Activated B cell treated with CpG ODN at 0.5 μM for 24 hours (primary cell): ENCODE measurements at regions not wholly inside any gene's neighbourhood (a gene's known extent, or its start where the extent isn't known, plus 50 kb on each side); places are given as distances from the start of the nearest gene placed in this dataset.

Experiments
- ATAC-seq: fragments of 200-7000 bp; cut with Tn5 transposase; one replicate; pipeline ENCODE4 v1.10.0; 2021; ENCODE audit warnings: low read depth, mild to moderate bottlenecking, moderate library complexity
- CTCF ChIA-PET: fragments of 350-600 bp; sonication (Branson Sonifier 250); formaldehyde crosslinking; loops from one replicate; lab custom pipeline; 2021; ENCODE audit warnings: antibody characterized with exemption; lab: Charles Lee
- POLR2A ChIA-PET: fragments of 350-600 bp; sonication (Branson Sonifier 250); formaldehyde crosslinking; loops from one replicate; lab custom pipeline; 2021; ENCODE audit warnings: antibody characterized with exemption; lab: Charles Lee
- DNase-seq: peaks from one replicate; pipeline ENCODE4 v3.0.0; 2022
- H3K27ac Mint-ChIP-seq: one replicate; pipeline ENCODE4 v1.8.0; 2020; ENCODE audit warnings: mixed read lengths
- H3K27me3 Mint-ChIP-seq: one replicate; pipeline ENCODE4 v1.8.0; 2021; ENCODE audit warnings: mixed read lengths
- H3K36me3 Mint-ChIP-seq: one replicate; pipeline ENCODE4 v1.8.0; 2021; ENCODE audit warnings: low read depth, mixed read lengths
- H3K4me1 Mint-ChIP-seq: one replicate; pipeline ENCODE4 v1.8.0; 2021; ENCODE audit warnings: mixed read lengths
- H3K4me3 Mint-ChIP-seq: one replicate; pipeline ENCODE4 v1.8.0; 2020; ENCODE audit warnings: mild to moderate bottlenecking, mixed read lengths
- H3K9me3 Mint-ChIP-seq: one replicate; pipeline ENCODE4 v1.8.0; 2020; ENCODE audit warnings: mixed read lengths
- intact Hi-C: fragments of 100-400 bp; cut with micrococcal nuclease; formaldehyde crosslinking; loops from one replicate; pipeline ENCODE4 v1.15.1; 2024
- TF ChIP-seq, protein P1 (sequence below): fragments of 200-600 bp; IDR thresholded peaks from one replicate; pipeline ENCODE4 v1.8.0; 2022; ENCODE audit warnings: antibody characterized with exemption, mild to moderate bottlenecking

DNA sequence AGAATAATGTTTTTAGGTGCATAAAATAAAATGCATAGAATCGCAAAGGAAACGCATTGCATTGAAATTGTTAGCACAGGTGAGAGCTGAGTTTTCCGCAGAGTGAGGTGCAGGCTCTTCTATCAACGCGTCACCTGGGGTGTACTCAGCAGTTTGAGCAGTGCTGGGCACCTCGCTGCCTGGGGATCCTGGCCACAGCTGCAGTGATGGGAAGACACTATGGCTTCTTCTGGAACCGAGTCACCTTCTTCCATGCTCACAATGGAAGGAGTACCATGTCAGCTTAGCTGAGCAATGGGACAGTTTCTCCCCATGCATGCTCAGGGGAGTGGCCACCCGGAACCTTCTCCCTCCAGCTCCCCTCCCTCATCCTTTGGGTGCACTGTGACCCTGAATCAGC lies 95.4 kb upstream of the OTOS start:
- Mint-ChIP-seq H3K36me3 (no peaks in the 10 kb centered on the region), H3K4me1 (peaks cover 2% of the 10 kb centered on the region), H3K9me3 (no peaks in the 10 kb centered on the region), H3K27me3 (peaks cover 5% of the 10 kb centered on the region), H3K4me3 (no peak overlapping the region), H3K27ac (no peak overlapping the region)
- TF ChIP-seq, protein P1, sequence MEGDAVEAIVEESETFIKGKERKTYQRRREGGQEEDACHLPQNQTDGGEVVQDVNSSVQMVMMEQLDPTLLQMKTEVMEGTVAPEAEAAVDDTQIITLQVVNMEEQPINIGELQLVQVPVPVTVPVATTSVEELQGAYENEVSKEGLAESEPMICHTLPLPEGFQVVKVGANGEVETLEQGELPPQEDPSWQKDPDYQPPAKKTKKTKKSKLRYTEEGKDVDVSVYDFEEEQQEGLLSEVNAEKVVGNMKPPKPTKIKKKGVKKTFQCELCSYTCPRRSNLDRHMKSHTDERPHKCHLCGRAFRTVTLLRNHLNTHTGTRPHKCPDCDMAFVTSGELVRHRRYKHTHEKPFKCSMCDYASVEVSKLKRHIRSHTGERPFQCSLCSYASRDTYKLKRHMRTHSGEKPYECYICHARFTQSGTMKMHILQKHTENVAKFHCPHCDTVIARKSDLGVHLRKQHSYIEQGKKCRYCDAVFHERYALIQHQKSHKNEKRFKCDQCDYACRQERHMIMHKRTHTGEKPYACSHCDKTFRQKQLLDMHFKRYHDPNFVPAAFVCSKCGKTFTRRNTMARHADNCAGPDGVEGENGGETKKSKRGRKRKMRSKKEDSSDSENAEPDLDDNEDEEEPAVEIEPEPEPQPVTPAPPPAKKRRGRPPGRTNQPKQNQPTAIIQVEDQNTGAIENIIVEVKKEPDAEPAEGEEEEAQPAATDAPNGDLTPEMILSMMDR = no peak
- ATAC-seq (no peak), DNase-seq (no peak)
- intact Hi-C loops = no loop called here
- CTCF ChIA-PET = no interaction called here
- POLR2A ChIA-PET = no interaction called here

DNA sequence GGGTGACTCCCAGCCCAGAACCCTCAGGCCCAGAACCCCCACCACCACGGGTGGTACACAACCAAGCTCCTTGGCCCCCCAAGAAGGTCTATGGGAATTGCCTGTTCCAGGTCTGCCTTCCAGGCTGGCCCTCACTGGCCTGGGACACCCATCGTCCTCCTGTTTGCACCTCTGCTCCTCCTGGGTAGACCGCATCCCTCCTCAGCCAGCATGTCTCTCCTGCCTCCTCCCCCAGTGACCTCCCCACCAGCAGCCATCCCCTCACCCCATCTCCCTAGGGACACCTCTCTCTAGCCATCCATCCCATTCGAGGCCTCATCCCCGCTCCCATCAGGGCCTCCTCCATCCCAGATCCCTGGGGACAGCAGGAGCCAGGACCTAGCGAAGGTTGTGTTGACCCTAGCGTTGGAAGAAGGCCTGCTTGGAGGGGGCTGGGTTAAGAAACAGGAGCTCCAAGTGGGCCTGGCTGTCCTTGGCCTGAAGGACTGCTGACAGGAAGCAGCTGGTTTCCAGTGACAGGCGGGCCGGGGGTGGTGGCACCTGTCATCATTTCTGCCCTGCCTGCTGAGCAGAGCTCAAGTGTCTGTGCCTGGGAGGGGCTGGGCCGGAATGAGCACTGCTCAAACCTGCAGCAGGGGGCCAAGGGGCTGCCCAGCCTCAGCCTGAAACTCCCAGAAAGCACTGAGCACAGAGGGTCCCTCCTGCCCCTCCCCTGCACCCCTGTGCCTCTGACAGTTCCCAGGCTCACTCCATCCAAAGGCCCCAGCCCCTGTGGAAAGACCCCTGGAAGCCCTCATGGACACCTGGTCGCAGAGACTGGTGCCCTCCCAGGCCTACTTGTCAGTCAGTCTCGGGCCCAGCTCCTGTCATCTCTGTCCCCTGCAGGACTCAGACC lies 96.0 kb upstream of the OTOS start:
- H3K4me1 Mint-ChIP-seq = peaks cover 2% of the 10 kb centered on the region
- H3K36me3 Mint-ChIP-seq = no peaks in the 10 kb centered on the region
- ChIA-PET CTCF (no interaction called here), POLR2A (no interaction called here)
- DNase-seq (no peak), ATAC-seq (no peak)
- TF ChIP-seq, protein P1 = no peak
- no peak overlapping the region for H3K27ac Mint-ChIP-seq
- no peaks in the 10 kb centered on the region for H3K9me3 Mint-ChIP-seq
- H3K27me3 Mint-ChIP-seq = peaks cover 5% of the 10 kb centered on the region
- intact Hi-C loops = no loop called here
- H3K4me3 Mint-ChIP-seq = no peak overlapping the region

DNA sequence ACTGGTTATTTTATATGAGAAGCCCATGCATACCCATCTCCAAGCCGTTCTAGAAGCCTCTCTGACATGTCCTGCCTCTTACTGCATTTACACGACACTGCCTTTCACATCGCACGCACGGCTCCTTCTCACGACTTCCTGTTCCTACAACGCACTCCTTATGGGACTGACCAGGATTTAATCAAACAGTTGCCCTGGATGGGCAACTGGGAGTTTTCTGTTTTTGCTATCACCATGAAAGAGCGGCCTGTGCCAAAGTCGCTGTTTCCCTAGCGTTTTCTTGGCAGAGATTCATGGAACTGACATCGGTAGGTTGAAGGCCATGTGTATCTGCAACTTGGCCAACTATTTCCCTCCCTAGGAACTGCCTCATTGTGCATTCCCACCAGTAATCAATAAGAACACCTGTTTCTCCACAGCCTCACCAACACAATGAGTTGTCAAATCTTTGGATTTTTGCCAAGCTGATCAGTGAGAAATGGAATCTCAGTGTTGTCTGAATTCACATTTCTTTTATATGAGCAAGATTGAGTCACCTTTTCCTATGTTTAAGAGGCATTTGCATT lies 97.2 kb upstream of the OTOS start:
- H3K9me3 Mint-ChIP-seq = no peaks in the 10 kb centered on the region
- H3K4me1 Mint-ChIP-seq = peaks cover 2% of the 10 kb centered on the region
- H3K27me3 Mint-ChIP-seq = peaks cover 7% of the 10 kb centered on the region
- POLR2A ChIA-PET = no interaction called here
- ATAC-seq (no peak), DNase-seq (no peak)
- intact Hi-C loops = no loop called here
- H3K36me3 Mint-ChIP-seq = no peaks in the 10 kb centered on the region
- H3K4me3 Mint-ChIP-seq = no peak overlapping the region
- TF ChIP-seq, protein P1 = no peak
- H3K27ac Mint-ChIP-seq = no peak overlapping the region
- CTCF ChIA-PET = no interaction called here

DNA sequence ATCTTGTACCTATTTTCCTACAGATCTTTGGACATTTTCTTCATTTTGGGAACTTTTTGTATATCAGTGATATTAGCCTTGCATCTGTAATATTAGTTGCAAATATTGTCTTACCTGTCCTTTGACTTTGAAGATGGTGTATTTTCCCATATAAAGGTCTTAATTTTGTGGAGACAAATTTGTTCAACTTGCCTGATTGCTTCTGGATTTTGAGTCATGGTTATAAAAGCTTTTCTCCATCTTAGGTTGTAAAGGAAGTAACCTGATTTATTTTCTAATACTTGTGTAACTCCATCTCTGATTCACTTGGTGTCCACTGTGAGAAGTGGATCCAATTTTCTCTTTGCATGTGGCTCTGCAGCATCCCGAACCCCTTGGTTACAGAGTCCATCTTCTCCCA lies 97.7 kb upstream of the OTOS start:
- peaks cover 2% of the 10 kb centered on the region for H3K4me1 Mint-ChIP-seq
- H3K9me3 Mint-ChIP-seq = no peaks in the 10 kb centered on the region
- ATAC-seq (no peak), DNase-seq (no peak)
- no peaks in the 10 kb centered on the region for H3K36me3 Mint-ChIP-seq
- intact Hi-C loops = no loop called here
- POLR2A ChIA-PET = no interaction called here
- no peak overlapping the region for H3K4me3 Mint-ChIP-seq
- H3K27me3 Mint-ChIP-seq = peaks cover 7% of the 10 kb centered on the region
- TF ChIP-seq, protein P1 = no peak
- CTCF ChIA-PET = no interaction called here
- no peak overlapping the region for H3K27ac Mint-ChIP-seq

DNA sequence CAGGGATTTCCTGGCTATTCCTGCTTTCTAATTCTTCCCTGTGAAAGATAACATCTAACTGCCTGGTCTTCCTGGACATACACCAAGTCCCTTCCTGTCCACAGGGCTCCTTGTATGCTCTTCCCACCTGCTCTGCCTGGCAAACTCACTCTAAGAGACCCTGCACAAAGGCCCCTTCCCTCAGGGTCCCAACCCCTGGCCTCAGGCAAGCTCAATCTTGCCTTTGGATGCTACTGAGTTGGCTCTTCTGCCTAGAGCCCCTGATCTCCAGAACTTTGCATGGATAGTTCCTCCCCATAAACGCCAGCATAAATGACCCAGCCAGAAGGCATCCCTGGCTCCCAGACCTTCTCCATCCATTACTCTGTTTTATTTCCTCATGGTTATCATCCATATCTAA lies 98.3 kb upstream of the OTOS start:
- intact Hi-C loops = no loop called here
- Mint-ChIP-seq H3K27ac (no peak overlapping the region), H3K4me1 (peaks cover 2% of the 10 kb centered on the region), H3K36me3 (no peaks in the 10 kb centered on the region), H3K4me3 (no peak overlapping the region), H3K9me3 (no peaks in the 10 kb centered on the region), H3K27me3 (peaks cover 7% of the 10 kb centered on the region)
- TF ChIP-seq, protein P1 = no peak
- CTCF ChIA-PET = no interaction called here
- ATAC-seq (no peak), DNase-seq (no peak)
- POLR2A ChIA-PET = no interaction called here
